Hepatocyte (in vitro differentiated cells): ENCODE measurements at regions not wholly inside any gene's neighbourhood (a gene's known extent, or its start where the extent isn't known, plus 50 kb on each side); places are given as distances from the start of the nearest gene placed in this dataset.

Experiments used
- DNase-seq: peaks from one replicate; pipeline ENCODE4 v3.0.0-alpha.2; 2016; ENCODE audit warnings: low spot score
- H2AFZ ChIP-seq: fragments of 200-600 bp; sonication (generic); 2 replicates; pipeline ENCODE4 v1.6.0; 2016; ENCODE audit warnings: antibody characterized with exemption, mild to moderate bottlenecking
- H3K27ac ChIP-seq: fragments of 200-600 bp; sonication (generic); 2 replicates; pipeline ENCODE4 v1.5.1; 2016; ENCODE audit warnings: mild to moderate bottlenecking
- H3K27me3 ChIP-seq: fragments of 200-600 bp; sonication (generic); 2 replicates; pipeline ENCODE4 v1.6.1; 2016
- H3K36me3 ChIP-seq: fragments of 200-600 bp; sonication (generic); replicated peaks from 2 replicates; pipeline ENCODE4 v1.5.1; 2016; ENCODE audit warnings: low read depth; ENCODE audit not compliant: insufficient read depth
- H3K4me1 ChIP-seq: fragments of 200-600 bp; sonication (generic); 2 replicates; pipeline ENCODE4 v1.5.1; 2016; ENCODE audit warnings: mild to moderate bottlenecking, moderate library complexity; ENCODE audit not compliant: insufficient read depth
- H3K4me2 ChIP-seq: fragments of 200-600 bp; sonication (generic); 2 replicates; pipeline ENCODE4 v1.6.0; 2016
- H3K4me3 ChIP-seq: fragments of 200-600 bp; sonication (generic); 2 replicates; pipeline ENCODE4 v1.5.1; 2016; ENCODE audit warnings: mild to moderate bottlenecking
- H3K79me2 ChIP-seq: fragments of 200-600 bp; sonication (generic); 2 replicates; pipeline ENCODE4 v1.6.0; 2017; ENCODE audit warnings: mild to moderate bottlenecking
- H3K9me2 ChIP-seq: fragments of 200-600 bp; sonication (generic); replicated peaks from 2 replicates; pipeline ENCODE4 v1.6.0; 2017; ENCODE audit warnings: mild to moderate bottlenecking; ENCODE audit not compliant: insufficient read depth
- H3K9me3 ChIP-seq: fragments of 200-600 bp; sonication (generic); 2 replicates; pipeline ENCODE4 v1.5.1; 2016; ENCODE audit warnings: low read depth, mild to moderate bottlenecking
- H4K20me1 ChIP-seq: fragments of 200-600 bp; sonication (generic); 2 replicates; pipeline ENCODE4 v1.6.0; 2016; ENCODE audit warnings: mild to moderate bottlenecking; ENCODE audit not compliant: insufficient read depth, poor library complexity, severe bottlenecking
- EZH2 ChIP-seq: fragments of 200-600 bp; sonication (generic); IDR thresholded peaks from 2 replicates; pipeline ENCODE4 v1.6.1; 2016; ENCODE audit warnings: antibody characterized with exemption, mild to moderate bottlenecking, borderline replicate concordance
- EZH2phosphoT487 ChIP-seq: fragments of 200-600 bp; sonication (generic); IDR thresholded peaks from one replicate; pipeline ENCODE4 v1.6.1; 2018; ENCODE audit warnings: antibody characterized with exemption, mild to moderate bottlenecking, low read depth, moderate library complexity; ENCODE audit not compliant: unreplicated experiment, severe bottlenecking
- WGBS: methylation state at CpG from one replicate; pipeline ENCODE4 v1.1.6; 2016; ENCODE audit warnings: low lambda C conversion rate; ENCODE audit errors: missing lambda C conversion rate; 5-methylcytosine and 5-hydroxymethylcytosine counted together
- TF ChIP-seq, protein P1 (sequence below): fragments of 200-600 bp; sonication (generic); IDR thresholded peaks from 2 replicates; pipeline ENCODE4 v1.5.1; 2016; ENCODE audit warnings: antibody characterized with exemption, mild to moderate bottlenecking; ENCODE audit not compliant: poor library complexity

DNA sequence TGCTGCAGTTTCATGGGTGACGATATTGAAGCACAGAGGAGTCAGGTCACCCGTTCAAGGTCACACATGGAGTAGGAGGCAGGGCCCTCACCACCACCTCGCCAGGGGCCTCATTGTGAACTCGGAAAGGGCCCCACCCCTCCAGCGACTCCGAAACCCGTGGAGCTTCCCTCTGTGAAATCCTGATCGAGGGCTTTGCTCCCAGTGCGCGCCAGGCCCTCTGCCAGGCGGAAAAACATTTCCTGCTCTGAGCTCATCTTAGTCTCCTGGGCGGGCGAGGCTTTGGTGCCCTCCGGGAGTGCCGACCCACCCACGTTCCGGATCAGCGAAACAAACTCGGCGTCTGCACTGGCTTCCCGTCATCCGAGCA, 75.0 kb upstream of the FCN1 start:
- H3K79me2 ChIP-seq: no peaks in the 10 kb centered on the region
- TF ChIP-seq, protein P1, sequence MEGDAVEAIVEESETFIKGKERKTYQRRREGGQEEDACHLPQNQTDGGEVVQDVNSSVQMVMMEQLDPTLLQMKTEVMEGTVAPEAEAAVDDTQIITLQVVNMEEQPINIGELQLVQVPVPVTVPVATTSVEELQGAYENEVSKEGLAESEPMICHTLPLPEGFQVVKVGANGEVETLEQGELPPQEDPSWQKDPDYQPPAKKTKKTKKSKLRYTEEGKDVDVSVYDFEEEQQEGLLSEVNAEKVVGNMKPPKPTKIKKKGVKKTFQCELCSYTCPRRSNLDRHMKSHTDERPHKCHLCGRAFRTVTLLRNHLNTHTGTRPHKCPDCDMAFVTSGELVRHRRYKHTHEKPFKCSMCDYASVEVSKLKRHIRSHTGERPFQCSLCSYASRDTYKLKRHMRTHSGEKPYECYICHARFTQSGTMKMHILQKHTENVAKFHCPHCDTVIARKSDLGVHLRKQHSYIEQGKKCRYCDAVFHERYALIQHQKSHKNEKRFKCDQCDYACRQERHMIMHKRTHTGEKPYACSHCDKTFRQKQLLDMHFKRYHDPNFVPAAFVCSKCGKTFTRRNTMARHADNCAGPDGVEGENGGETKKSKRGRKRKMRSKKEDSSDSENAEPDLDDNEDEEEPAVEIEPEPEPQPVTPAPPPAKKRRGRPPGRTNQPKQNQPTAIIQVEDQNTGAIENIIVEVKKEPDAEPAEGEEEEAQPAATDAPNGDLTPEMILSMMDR: no peak
- TF ChIP-seq EZH2phosphoT487 (no peak), EZH2 (no peak)
- 86% methylated on average over 22 of the region's 22 CpGs for WGBS

DNA sequence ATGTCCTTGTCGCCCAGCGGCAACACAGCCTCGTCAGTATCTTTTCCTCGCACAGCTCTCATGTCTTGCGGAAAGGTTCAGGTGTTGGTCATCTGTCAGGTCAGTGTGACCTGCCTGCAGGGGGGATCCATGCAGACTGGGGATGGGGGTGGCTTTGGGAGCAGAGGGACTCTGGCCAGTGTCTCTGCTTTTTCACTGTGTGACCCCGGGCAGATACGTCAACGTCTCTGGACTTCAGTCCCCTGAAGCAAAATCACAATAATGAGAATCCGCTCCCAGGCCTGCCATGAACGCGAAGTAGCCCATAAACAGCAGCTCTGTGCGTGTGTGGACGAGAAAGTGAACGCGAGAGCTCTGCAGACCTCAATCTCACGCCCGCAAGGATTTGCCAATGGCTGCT, 75.7 kb upstream of the FCN1 start:
- no peak overlapping the region for H3K4me3 ChIP-seq
- H3K79me2 ChIP-seq: no peaks in the 10 kb centered on the region
- H3K4me2 ChIP-seq: no peak overlapping the region
- H3K9me3 ChIP-seq: no peaks in the 10 kb centered on the region
- no peaks in the 10 kb centered on the region for H3K27me3 ChIP-seq
- H3K27ac ChIP-seq: no peak overlapping the region
- no peaks in the 10 kb centered on the region for H4K20me1 ChIP-seq
- 92% methylated on average over 17 of the region's 17 CpGs for WGBS
- no peaks in the 10 kb centered on the region for H3K36me3 ChIP-seq
- no peak for DNase-seq
- no peak overlapping the region for H2AFZ ChIP-seq
- H3K9me2 ChIP-seq: no peaks in the 10 kb centered on the region
- TF ChIP-seq, protein P1: no peak
- TF ChIP-seq EZH2phosphoT487 (no peak), EZH2 (no peak)
- H3K4me1 ChIP-seq: no peaks in the 10 kb centered on the region

More for the DNA sequence above, 75.0 kb upstream of the FCN1 start:
- Histone ChIP-seq H3K4me3 (no peak overlapping the region), H3K36me3 (no peaks in the 10 kb centered on the region), H3K4me1 (no peaks in the 10 kb centered on the region), H2AFZ (no peak overlapping the region), H4K20me1 (no peaks in the 10 kb centered on the region), H3K9me2 (no peaks in the 10 kb centered on the region), H3K4me2 (no peak overlapping the region), H3K27me3 (no peaks in the 10 kb centered on the region), H3K9me3 (no peaks in the 10 kb centered on the region), H3K27ac (no peak overlapping the region)
- DNase-seq: no peak

DNA sequence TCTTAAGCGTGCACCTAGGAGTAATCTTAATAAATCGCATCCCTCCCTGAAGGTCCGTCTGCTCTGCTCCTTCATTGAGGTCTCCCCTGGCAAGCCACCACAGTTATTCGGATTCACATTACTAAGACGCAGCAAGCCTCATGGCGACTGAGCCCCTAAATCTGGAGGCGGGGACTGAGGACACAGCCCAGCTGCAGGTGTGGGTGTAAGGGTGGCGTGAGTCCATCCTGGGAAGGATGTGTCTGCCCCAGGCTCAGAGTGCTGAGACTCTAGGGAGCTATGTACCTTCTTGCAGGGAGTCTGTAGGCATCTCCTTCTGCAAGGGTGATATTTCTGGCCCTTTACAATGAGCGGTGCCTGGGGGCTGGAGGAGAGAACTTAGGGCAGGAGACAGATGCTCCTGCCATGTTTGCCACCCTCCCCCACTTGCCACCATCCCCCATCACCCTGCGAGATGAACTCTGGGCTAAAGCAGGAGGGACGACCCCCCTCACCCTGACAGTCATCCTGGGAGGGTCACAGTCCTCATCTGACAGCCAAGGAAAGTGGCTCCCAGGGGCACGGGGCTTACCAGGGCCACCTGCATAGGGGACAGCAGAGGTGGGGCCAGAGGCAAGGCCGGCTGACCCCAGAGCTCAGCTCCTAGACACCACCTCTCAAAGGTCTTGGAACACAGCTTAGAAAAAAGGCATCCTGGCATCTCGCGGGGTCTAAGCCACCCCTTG, 76.4 kb upstream of the FCN1 start:
- Histone ChIP-seq H3K4me3 (no peak overlapping the region), H3K4me1 (no peaks in the 10 kb centered on the region), H3K9me3 (no peaks in the 10 kb centered on the region), H3K36me3 (no peaks in the 10 kb centered on the region), H4K20me1 (no peaks in the 10 kb centered on the region), H3K4me2 (no peak overlapping the region), H3K27me3 (no peaks in the 10 kb centered on the region), H3K79me2 (no peaks in the 10 kb centered on the region), H2AFZ (no peak overlapping the region), H3K27ac (no peak overlapping the region), H3K9me2 (no peaks in the 10 kb centered on the region)
- TF ChIP-seq EZH2phosphoT487: no peak
- TF ChIP-seq, protein P1: no peak
- TF ChIP-seq EZH2: no peak
- 88% methylated on average over 15 of the region's 15 CpGs for WGBS
- DNase-seq: no peak
